K562 (cell line): ENCODE measurements at regions not wholly inside any gene's neighbourhood (a gene's known extent, or its start where the extent isn't known, plus 50 kb on each side); places are given as distances from the start of the nearest gene placed in this dataset.
A peak's percentile ranks its signal among the peaks of the same experiment; 100 is the strongest.

Experiments
- COPS2 ChIP-seq: fragments of 450-650 bp; conservative IDR thresholded peaks from 2 replicates; pipeline ENCODE4 v1.6.1; 2016; ENCODE audit warnings: mild to moderate bottlenecking, moderate library complexity
- CREM ChIP-seq: IDR thresholded peaks from 2 replicates; pipeline ENCODE4 v1.6.1; 2014; ENCODE audit warnings: antibody characterized with exemption, low read depth
- ERF ChIP-seq: fragments of 450-650 bp; formaldehyde crosslinking; IDR thresholded peaks from 2 replicates; pipeline ENCODE4 v1.4.0; 2020; ENCODE audit warnings: mild to moderate bottlenecking, mixed read lengths
- FUS ChIP-seq: fragments of 200-400 bp; formaldehyde crosslinking; optimal IDR thresholded peaks from 2 replicates; pipeline ENCODE3; 2017; ENCODE audit warnings: low read depth, low read length
- GABPB1 ChIP-seq: sonication (generic); formaldehyde crosslinking; IDR thresholded peaks from 2 replicates; pipeline ENCODE4 v1.8.0; 2022; ENCODE audit warnings: mild to moderate bottlenecking, missing genetic modification reagents
- HNRNPLL ChIP-seq: fragments of 200-400 bp; formaldehyde crosslinking; IDR thresholded peaks from 2 replicates; pipeline ENCODE4 v1.6.1; 2017; ENCODE audit warnings: low read length, low read depth, mild to moderate bottlenecking; ENCODE audit not compliant: poor library complexity, severe bottlenecking
- KHSRP ChIP-seq: fragments of 450-650 bp; IDR thresholded peaks from 2 replicates; pipeline ENCODE4 v1.6.1; 2017
- MEF2D ChIP-seq: conservative IDR thresholded peaks from 2 replicates; pipeline ENCODE4 v1.6.1; 2016; ENCODE audit warnings: low read depth, missing genetic modification characterization, missing compliant biosample characterization
- MTF1 ChIP-seq: fragments of 250-450 bp; sonication (Bioruptor Pico); IDR thresholded peaks from 2 replicates; pipeline ENCODE4 v1.9.0; 2021; ENCODE audit warnings: moderate library complexity, mild to moderate bottlenecking, inconsistent platforms, borderline replicate concordance
- NCOA4 ChIP-seq: fragments of 450-650 bp; IDR thresholded peaks from 2 replicates; pipeline ENCODE4 v1.6.1; 2018; ENCODE audit warnings: mild to moderate bottlenecking; ENCODE audit not compliant: partially characterized antibody
- NFRKB ChIP-seq: fragments of 450-650 bp; IDR thresholded peaks from 2 replicates; pipeline ENCODE4 v1.6.1; 2016; ENCODE audit warnings: low read depth
- PRMT5 ChIP-seq: sonication (generic); formaldehyde crosslinking; IDR thresholded peaks from 2 replicates; pipeline ENCODE4 v1.5.0; 2020; ENCODE audit warnings: missing genetic modification reagents
- SAFB2 ChIP-seq: fragments of 200-400 bp; formaldehyde crosslinking; IDR thresholded peaks from 2 replicates; pipeline ENCODE4 v1.6.1; 2018; ENCODE audit warnings: borderline replicate concordance, low read length, low read depth, moderate library complexity; ENCODE audit not compliant: severe bottlenecking
- SMARCE1 ChIP-seq: fragments of 450-650 bp; IDR thresholded peaks from 2 replicates; pipeline ENCODE4 v1.7.1; 2016; ENCODE audit warnings: mild to moderate bottlenecking
- ZNF134 ChIP-seq: fragments of 250-450 bp; sonication (Bioruptor Pico); conservative IDR thresholded peaks from 2 replicates; pipeline ENCODE4 v1.4.0; 2020
- ZNF146 ChIP-seq: IDR thresholded peaks from one replicate; pipeline ENCODE4 v1.6.1; 2018; ENCODE audit warnings: missing compliant biosample characterization; ENCODE audit not compliant: unreplicated experiment
- ZNF57 ChIP-seq: fragments of 450-650 bp; formaldehyde crosslinking; IDR thresholded peaks from 2 replicates; pipeline ENCODE4 v1.4.0; 2020; ENCODE audit warnings: mild to moderate bottlenecking, moderate library complexity
- ZNF699 ChIP-seq: fragments of 250-450 bp; sonication (Bioruptor Pico); IDR thresholded peaks from 2 replicates; pipeline ENCODE4 v1.8.0; 2021; ENCODE audit warnings: mild to moderate bottlenecking, moderate library complexity; ENCODE audit not compliant: insufficient replicate concordance
- ZNF766 ChIP-seq: fragments of 200-800 bp; sonication (Bioruptor generic); conservative IDR thresholded peaks from 2 replicates; pipeline ENCODE4 v1.6.1; 2016; ENCODE audit warnings: missing genetic modification characterization, missing compliant biosample characterization
- ZNF77 ChIP-seq: fragments of 250-450 bp; sonication (Bioruptor Pico); IDR thresholded peaks from 2 replicates; pipeline ENCODE4 v1.5.0; 2020
- TF ChIP-seq, protein P1 (sequence below): fragments of 450-650 bp; IDR thresholded peaks from 2 replicates; pipeline ENCODE4 v1.6.1; 2016; ENCODE audit warnings: missing biosample characterization, missing genetic modification characterization
- TF ChIP-seq, protein P2 (sequence below): fragments of 250-450 bp; sonication (Bioruptor Pico); IDR thresholded peaks from 2 replicates; pipeline ENCODE4 v1.5.0; 2020; ENCODE audit warnings: mild to moderate bottlenecking, borderline replicate concordance
- TF ChIP-seq, protein P3 (sequence below): fragments of 250-450 bp; sonication (Bioruptor Pico); IDR thresholded peaks from 2 replicates; pipeline ENCODE4 v1.4.0; 2020; ENCODE audit warnings: borderline replicate concordance
- TF ChIP-seq, protein P4 (sequence below): fragments of 250-450 bp; sonication (Bioruptor Pico); IDR thresholded peaks from 2 replicates; pipeline ENCODE4 v1.5.0; 2022; ENCODE audit warnings: mild to moderate bottlenecking

DNA sequence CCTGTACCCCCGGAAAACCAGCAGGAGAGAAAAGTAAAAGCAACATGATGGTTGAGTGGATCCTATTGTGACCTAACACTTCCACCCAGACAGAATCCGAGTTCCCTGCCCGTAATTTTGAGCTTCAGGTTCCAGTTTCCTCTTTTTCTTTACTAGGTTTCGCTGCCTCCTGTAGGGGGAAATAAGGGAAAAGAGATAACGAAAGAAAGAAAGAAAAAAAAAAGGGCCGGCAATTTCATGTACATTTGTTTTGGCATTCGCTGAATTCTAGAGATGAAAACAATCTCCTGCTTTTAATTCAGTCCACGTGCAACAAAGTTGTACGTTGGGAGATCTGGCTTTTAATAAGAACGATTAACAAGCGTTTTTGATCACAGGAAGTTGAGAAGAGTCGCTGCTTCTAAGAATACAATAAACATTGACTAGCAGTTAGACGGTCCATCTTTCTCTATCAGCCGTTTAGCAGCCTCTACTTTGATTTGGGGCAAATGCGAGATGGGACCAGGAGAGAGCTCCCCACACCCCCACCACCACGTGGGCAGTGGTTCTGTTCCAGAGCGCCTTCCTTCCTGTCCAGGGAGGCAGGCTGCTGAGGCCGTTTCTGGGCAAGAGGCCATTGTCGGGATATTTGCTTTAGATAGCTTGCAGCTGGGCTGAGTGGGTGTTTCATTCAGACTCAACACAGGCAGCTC, 155.9 kb upstream of the RUNX1 start (continued):
- TF ChIP-seq PRMT5 (CRISPR knock-in tag) (no peak), ZNF134 (CRISPR knock-in tag) (no peak), ZNF57 (no peak), ZNF699 (CRISPR knock-in tag) (no peak), MEF2D (0 out of 2 replicates have a peak, but pooled peaks have one; percentile 14), ERF (no peak), KHSRP (no peak), HNRNPLL (no peak), NCOA4 (no peak), COPS2 (no peak), ZNF77 (CRISPR knock-in tag) (no peak), GABPB1 (peak; percentile 53; the same call in 1 of the 2 replicates), MTF1 (CRISPR knock-in tag) (no peak), CREM (no peak; the same call in 1 of the 2 replicates), FUS (no peak), NFRKB (peak; percentile 89), ZNF146 (CRISPR knock-in tag) (no peak), SAFB2 (no peak), ZNF766 (peak; percentile 76; the same call in 1 of the 2 replicates), SMARCE1 (peak; percentile 50; the same call in 1 of the 2 replicates)
- TF ChIP-seq, protein P1, sequence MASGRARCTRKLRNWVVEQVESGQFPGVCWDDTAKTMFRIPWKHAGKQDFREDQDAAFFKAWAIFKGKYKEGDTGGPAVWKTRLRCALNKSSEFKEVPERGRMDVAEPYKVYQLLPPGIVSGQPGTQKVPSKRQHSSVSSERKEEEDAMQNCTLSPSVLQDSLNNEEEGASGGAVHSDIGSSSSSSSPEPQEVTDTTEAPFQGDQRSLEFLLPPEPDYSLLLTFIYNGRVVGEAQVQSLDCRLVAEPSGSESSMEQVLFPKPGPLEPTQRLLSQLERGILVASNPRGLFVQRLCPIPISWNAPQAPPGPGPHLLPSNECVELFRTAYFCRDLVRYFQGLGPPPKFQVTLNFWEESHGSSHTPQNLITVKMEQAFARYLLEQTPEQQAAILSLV (tag): peak; percentile 45; the same call in 1 of the 2 replicates
- TF ChIP-seq, protein P2, sequence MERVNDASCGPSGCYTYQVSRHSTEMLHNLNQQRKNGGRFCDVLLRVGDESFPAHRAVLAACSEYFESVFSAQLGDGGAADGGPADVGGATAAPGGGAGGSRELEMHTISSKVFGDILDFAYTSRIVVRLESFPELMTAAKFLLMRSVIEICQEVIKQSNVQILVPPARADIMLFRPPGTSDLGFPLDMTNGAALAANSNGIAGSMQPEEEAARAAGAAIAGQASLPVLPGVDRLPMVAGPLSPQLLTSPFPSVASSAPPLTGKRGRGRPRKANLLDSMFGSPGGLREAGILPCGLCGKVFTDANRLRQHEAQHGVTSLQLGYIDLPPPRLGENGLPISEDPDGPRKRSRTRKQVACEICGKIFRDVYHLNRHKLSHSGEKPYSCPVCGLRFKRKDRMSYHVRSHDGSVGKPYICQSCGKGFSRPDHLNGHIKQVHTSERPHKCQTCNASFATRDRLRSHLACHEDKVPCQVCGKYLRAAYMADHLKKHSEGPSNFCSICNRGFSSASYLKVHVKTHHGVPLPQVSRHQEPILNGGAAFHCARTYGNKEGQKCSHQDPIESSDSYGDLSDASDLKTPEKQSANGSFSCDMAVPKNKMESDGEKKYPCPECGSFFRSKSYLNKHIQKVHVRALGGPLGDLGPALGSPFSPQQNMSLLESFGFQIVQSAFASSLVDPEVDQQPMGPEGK (CRISPR knock-in tag): no peak
- TF ChIP-seq, protein P3, sequence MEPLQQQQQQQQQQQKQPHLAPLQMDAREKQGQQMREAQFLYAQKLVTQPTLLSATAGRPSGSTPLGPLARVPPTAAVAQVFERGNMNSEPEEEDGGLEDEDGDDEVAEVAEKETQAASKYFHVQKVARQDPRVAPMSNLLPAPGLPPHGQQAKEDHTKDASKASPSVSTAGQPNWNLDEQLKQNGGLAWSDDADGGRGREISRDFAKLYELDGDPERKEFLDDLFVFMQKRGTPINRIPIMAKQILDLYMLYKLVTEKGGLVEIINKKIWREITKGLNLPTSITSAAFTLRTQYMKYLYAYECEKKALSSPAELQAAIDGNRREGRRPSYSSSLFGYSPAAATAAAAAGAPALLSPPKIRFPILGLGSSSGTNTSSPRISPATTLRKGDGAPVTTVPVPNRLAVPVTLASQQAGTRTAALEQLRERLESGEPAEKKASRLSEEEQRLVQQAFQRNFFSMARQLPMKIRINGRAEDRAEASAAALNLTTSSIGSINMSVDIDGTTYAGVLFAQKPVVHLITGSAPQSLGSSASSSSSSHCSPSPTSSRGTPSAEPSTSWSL (CRISPR knock-in tag): no peak
- TF ChIP-seq, protein P4, sequence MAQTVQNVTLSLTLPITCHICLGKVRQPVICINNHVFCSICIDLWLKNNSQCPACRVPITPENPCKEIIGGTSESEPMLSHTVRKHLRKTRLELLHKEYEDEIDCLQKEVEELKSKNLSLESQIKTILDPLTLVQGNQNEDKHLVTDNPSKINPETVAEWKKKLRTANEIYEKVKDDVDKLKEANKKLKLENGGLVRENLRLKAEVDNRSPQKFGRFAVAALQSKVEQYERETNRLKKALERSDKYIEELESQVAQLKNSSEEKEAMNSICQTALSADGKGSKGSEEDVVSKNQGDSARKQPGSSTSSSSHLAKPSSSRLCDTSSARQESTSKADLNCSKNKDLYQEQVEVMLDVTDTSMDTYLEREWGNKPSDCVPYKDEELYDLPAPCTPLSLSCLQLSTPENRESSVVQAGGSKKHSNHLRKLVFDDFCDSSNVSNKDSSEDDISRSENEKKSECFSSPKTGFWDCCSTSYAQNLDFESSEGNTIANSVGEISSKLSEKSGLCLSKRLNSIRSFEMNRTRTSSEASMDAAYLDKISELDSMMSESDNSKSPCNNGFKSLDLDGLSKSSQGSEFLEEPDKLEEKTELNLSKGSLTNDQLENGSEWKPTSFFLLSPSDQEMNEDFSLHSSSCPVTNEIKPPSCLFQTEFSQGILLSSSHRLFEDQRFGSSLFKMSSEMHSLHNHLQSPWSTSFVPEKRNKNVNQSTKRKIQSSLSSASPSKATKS: no peak
